ENCODE measurements at regions not wholly inside any gene's neighbourhood (a gene's known extent, or its start where the extent isn't known, plus 50 kb on each side); places are given as distances from the start of the nearest gene placed in this dataset.

DNA sequence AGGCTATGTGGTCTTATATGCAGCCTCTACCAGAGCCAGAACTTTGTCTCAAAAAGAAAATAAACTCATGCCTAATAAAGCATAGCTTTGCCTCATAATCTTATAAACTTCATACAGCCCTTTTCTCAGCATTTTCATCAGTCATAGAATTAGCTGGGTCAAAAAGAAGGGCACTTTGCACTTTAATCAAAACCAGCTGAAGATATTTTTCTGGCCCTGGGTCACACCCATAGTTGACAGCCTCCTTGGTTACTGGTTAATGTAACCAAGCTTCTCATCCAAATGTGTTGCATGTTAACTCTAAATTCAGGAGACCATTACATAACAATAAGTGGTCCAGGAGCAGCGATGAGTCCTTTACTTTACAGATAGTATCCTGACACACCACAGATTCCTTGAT lies 558.2 kb downstream of the FLRT2 start:
- Histone ChIP-seq H3K36me3 (ENCODE audit: control insufficient read depth, insufficient read depth, low read length) (no peaks in the 10 kb centered on the region), H3K4me3 (replicated peaks; ENCODE audit: low read depth, low read length) (no peak overlapping the region), H3K27me3 (replicated peaks; ENCODE audit: control insufficient read depth, insufficient read depth, low read length) (no peaks in the 10 kb centered on the region)
- DNase-seq (ENCODE audit: extremely low read depth, insufficient read length), result no peak
- TF ChIP-seq, protein P1, sequence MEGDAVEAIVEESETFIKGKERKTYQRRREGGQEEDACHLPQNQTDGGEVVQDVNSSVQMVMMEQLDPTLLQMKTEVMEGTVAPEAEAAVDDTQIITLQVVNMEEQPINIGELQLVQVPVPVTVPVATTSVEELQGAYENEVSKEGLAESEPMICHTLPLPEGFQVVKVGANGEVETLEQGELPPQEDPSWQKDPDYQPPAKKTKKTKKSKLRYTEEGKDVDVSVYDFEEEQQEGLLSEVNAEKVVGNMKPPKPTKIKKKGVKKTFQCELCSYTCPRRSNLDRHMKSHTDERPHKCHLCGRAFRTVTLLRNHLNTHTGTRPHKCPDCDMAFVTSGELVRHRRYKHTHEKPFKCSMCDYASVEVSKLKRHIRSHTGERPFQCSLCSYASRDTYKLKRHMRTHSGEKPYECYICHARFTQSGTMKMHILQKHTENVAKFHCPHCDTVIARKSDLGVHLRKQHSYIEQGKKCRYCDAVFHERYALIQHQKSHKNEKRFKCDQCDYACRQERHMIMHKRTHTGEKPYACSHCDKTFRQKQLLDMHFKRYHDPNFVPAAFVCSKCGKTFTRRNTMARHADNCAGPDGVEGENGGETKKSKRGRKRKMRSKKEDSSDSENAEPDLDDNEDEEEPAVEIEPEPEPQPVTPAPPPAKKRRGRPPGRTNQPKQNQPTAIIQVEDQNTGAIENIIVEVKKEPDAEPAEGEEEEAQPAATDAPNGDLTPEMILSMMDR (IDR thresholded peaks at IDR 0.05; ENCODE audit: insufficient read depth, low read length, poor library complexity, severe bottlenecking), result no peak

DNA sequence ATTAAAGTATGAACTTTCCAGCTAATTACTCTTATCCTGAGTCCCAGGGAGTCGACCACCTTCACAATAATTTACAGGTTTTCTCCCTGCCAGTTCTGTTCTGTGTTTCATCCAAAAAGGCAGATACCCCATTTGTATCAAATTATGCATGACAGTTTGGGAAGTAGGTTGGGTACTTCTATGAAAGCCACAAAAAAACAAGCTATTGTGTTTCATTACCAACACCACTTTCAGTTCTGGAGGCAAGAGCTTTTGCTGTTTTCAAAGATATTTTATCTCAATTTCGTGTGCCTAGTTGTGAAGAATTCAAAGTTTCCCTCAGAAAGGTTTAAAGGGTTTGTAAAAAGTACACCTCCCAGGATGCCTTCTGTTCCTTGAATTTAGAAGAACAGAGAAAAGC lies 557.4 kb downstream of the FLRT2 start:
- no peak for DNase-seq (ENCODE audit: extremely low read depth, insufficient read length)
- Histone ChIP-seq H3K4me3 (replicated peaks; ENCODE audit: low read depth, low read length) (no peak overlapping the region), H3K27me3 (replicated peaks; ENCODE audit: control insufficient read depth, insufficient read depth, low read length) (no peaks in the 10 kb centered on the region), H3K36me3 (ENCODE audit: control insufficient read depth, insufficient read depth, low read length) (no peaks in the 10 kb centered on the region)
- TF ChIP-seq, protein P1 (IDR thresholded peaks at IDR 0.05; ENCODE audit: insufficient read depth, low read length, poor library complexity, severe bottlenecking), result no peak

DNA sequence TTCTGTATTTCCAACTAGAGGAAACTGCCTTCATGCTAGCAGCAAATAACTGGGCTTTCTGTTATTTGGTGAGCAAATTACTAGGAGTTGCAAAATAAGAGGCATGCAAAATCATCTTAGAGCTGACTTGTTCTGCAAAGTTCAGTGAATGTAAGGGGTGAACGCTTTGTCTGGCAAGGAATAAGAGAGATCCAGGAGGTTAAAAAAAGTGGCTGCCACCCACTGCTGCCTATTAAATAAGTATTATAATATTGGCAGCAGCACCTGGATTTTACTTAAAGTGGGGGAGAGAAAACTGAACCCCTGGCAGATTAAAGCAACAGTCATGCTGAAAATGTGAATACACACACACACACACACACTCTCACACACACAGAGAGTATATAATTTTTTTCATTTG lies 557.0 kb downstream of the FLRT2 start:
- TF ChIP-seq, protein P1 (IDR thresholded peaks at IDR 0.05; ENCODE audit: insufficient read depth, low read length, poor library complexity, severe bottlenecking), result no peak
- no peaks in the 10 kb centered on the region for H3K36me3 ChIP-seq (ENCODE audit: control insufficient read depth, insufficient read depth, low read length)
- no peak for DNase-seq (ENCODE audit: extremely low read depth, insufficient read length)
- no peaks in the 10 kb centered on the region for H3K27me3 ChIP-seq (replicated peaks; ENCODE audit: control insufficient read depth, insufficient read depth, low read length)
- no peak overlapping the region for H3K4me3 ChIP-seq (replicated peaks; ENCODE audit: low read depth, low read length)

DNA sequence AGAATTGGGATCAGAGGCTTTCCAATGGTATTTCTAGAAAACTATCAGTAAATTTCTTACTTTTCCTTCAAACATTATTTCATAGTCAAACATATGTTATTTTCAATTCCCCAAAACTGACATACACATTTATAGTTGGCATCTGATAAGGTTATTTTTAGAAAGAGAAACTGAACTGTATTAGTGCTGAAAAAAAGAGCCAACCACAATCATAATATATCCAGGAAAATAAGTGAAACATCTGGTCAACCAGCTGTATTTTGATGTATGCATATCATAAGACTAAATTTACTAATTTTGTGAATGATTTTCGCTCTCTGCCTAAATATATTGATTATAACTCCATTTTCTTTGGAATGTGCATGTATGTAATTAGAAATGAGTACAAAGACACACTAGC lies 554.2 kb downstream of the FLRT2 start:
- Histone ChIP-seq H3K36me3 (ENCODE audit: control insufficient read depth, insufficient read depth, low read length) (no peaks in the 10 kb centered on the region), H3K4me3 (replicated peaks; ENCODE audit: low read depth, low read length) (no peak overlapping the region), H3K27me3 (replicated peaks; ENCODE audit: control insufficient read depth, insufficient read depth, low read length) (no peaks in the 10 kb centered on the region)
- TF ChIP-seq, protein P1 (IDR thresholded peaks at IDR 0.05; ENCODE audit: insufficient read depth, low read length, poor library complexity, severe bottlenecking), result no peak
- DNase-seq (ENCODE audit: extremely low read depth, insufficient read length), result no peak

DNA sequence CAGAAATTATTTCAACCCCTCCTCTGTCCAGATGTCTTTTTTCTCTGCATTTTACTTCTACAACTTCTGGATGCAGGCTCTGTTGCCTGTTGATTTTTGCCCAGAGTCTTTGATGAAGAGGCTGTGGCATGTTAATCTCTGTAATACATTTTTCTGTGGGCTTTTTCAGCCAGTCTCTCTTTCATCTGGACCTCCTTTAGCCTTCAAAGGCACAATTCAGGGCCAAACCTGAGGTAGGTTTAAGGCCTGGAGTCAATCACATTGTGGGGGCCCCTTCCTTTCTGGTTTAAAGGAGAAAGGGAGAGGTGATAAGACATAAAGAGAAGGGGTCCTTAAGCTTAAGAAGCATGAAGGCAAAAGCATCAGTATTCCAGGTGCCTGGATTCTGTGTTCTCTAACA lies 553.7 kb downstream of the FLRT2 start:
- H3K4me3 ChIP-seq (replicated peaks; ENCODE audit: low read depth, low read length), result no peak overlapping the region
- H3K36me3 ChIP-seq (ENCODE audit: control insufficient read depth, insufficient read depth, low read length), result no peaks in the 10 kb centered on the region
- TF ChIP-seq, protein P1 (IDR thresholded peaks at IDR 0.05; ENCODE audit: insufficient read depth, low read length, poor library complexity, severe bottlenecking), result no peak
- no peak for DNase-seq (ENCODE audit: extremely low read depth, insufficient read length)
- H3K27me3 ChIP-seq (replicated peaks; ENCODE audit: control insufficient read depth, insufficient read depth, low read length), result no peaks in the 10 kb centered on the region
